ENCODE measurements at regions not wholly inside any gene's neighbourhood (a gene's known extent, or its start where the extent isn't known, plus 50 kb on each side); places are given as distances from the start of the nearest gene placed in this dataset.
A peak's percentile ranks its signal among the peaks of the same experiment; 100 is the strongest.
"Not testable (repeated sequence)": the region's sequence is repeated elsewhere in the genome, so short reads cannot be mapped to it uniquely, and the experiment has no call there.

DNA sequence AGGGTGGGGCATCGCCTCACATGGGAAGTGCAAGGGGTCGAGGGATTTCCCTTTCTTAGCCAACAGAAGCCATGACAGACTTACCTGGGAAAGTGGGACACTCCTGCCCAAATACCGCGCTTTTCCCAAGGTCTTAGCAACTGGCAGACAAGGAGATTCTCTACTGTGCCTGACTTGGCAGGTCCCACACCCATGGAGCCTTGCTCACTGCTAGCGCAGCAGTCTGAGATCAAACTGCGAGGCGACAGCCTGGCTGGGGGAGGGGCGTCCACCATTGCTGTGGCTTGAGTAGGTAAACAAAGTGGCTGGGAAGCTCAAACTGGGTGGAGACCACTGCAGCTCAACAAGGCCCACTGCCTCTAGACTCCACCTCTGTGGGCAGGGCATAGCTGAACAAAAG, 86.5 kb downstream of the DMAC1 start:
- not testable (repeated sequence) for H3K4ac ChIP-seq (replicated peaks; ENCODE audit: insufficient read length, low read depth, low read length); H3K79me2 ChIP-seq (ENCODE audit: control insufficient read depth in 1 of 2, insufficient read depth in 2 of 2, low read length in 2 of 2); H3K27ac ChIP-seq (ENCODE audit: low read depth, low read length); H2BK15ac ChIP-seq (ENCODE audit: low read length); H3K4me3 ChIP-seq (ENCODE audit: extremely low read depth in 1 of 4, insufficient read depth in 2 of 4, low read depth in 3 of 4, low read length in 4 of 4); H3K23me2 ChIP-seq (ENCODE audit: low read depth, low read length); H2BK120ac ChIP-seq (replicated peaks; ENCODE audit: low read depth, low read length); H3K14ac ChIP-seq (ENCODE audit: insufficient read length); H3K27me3 ChIP-seq (replicated peaks in 1 of 4; ENCODE audit: control insufficient read depth in 3 of 4, extremely low read depth in 1 of 4, insufficient read depth in 3 of 4, low read length in 3 of 4); H4K91ac ChIP-seq (replicated peaks; ENCODE audit: insufficient read length, low read length); H4K20me1 ChIP-seq (replicated peaks in 1 of 2; ENCODE audit: control insufficient read depth in 1 of 2, insufficient read depth in 2 of 2, low read length in 2 of 2); H3K9me3 ChIP-seq (ENCODE audit: insufficient read depth in 2 of 2, low read depth in 1 of 2, low read length in 1 of 2); H2BK5ac ChIP-seq (ENCODE audit: low read depth, low read length); H3K9ac ChIP-seq (replicated peaks in 1 of 4; ENCODE audit: extremely low read depth in 1 of 4, low read depth in 3 of 4, low read length in 3 of 4); H4K8ac ChIP-seq (ENCODE audit: extremely low read depth, insufficient read depth, low read length); H4K5ac ChIP-seq (ENCODE audit: insufficient read length, low read depth, low read length); H3K36me3 ChIP-seq (ENCODE audit: control insufficient read depth in 2 of 4, insufficient read depth in 4 of 4, low read length in 3 of 4); H3K79me1 ChIP-seq (ENCODE audit: low read depth, low read length); H3K18ac ChIP-seq (ENCODE audit: extremely low read depth, low read length); FAIRE-seq; H2AK5ac ChIP-seq (ENCODE audit: low read depth, low read length); H2BK20ac ChIP-seq (ENCODE audit: low read length); H3K56ac ChIP-seq (replicated peaks; ENCODE audit: insufficient read length, low read depth, low read length); H3K4me2 ChIP-seq (ENCODE audit: insufficient read depth in 1 of 2, low read depth in 2 of 2, low read length in 2 of 2); DNase-seq (ENCODE audit: low read depth in 1 of 2, low spot score in 2 of 2); H2BK12ac ChIP-seq (ENCODE audit: low read depth, low read length); H3K23ac ChIP-seq (ENCODE audit: insufficient read length); H3K4me1 ChIP-seq (replicated peaks in 1 of 4; ENCODE audit: control insufficient read depth in 3 of 4, insufficient read depth in 4 of 4, low read length in 3 of 4)
- ChIA-PET CTCF (ENCODE audit: partially characterized antibody) (interaction anchor here (1.0 kb wide), 2 partner anchors 9 to 56 kb away, joined by 3 read pairs; no protein-coding TSS in a partner anchor), POLR2A (ENCODE audit: partially characterized antibody) (interaction anchor here (0.6 kb wide), 1 partner anchor 457 kb away, joined by 3 read pairs; no protein-coding TSS in a partner anchor)
- WGBS, 2 experiments (ENCODE audit: extremely low coverage in 1 of 2, insufficient coverage in 1 of 2, insufficient read length in 1 of 2, insufficient replicate concordance in 2 of 2, low coverage in 1 of 2, low lambda C conversion rate in 2 of 2, missing lambda C conversion rate in 1 of 2), result 92% methylated on average over 8 of the region's 8 CpGs; no CpG with 5 or more reads in 1 of the 2 experiments
- H2AFZ ChIP-seq (ENCODE audit: low read length), result peak overlapping the region; percentile 44

Data from H1 (cell line).